ENCODE measurements at regions not wholly inside any gene's neighbourhood (a gene's known extent, or its start where the extent isn't known, plus 50 kb on each side); places are given as distances from the start of the nearest gene placed in this dataset.

DNA sequence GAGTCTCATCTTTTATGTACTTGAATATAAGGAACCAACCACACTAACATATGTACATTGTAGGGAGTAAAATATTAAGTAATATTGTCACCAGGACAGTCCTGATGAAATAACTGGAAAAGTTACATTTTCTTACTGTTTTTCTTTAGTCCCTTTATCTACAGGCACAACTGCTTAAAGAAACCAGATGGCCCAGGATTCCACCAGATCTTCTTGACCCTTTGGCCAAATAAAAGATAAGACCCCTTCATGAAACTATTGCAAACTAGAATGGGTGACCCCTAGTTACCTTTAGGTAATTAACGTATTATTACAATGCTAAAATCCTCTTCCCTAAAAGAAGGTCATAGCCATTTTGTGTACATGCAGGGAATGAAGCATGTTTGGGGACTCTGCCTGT lies 106.3 kb upstream of the FTMT start:
- in situ Hi-C loops (cut with MboI; ENCODE audit: low sequenced_read_pairs) = no loop called here

More for the DNA sequence above, 106.3 kb upstream of the FTMT start:
- H3K4ac ChIP-seq (ENCODE audit: low read depth, low read length) = no peak overlapping the region
- no peak overlapping the region for H2AK5ac ChIP-seq (ENCODE audit: low read depth, low read length)
- no peak overlapping the region for H4K5ac ChIP-seq (ENCODE audit: low read depth, low read length)
- H4K8ac ChIP-seq (ENCODE audit: low read depth in 2 of 2, low read length in 2 of 2) = no peak overlapping the region
- H3K23ac ChIP-seq (ENCODE audit: low read depth, low read length) = no peak overlapping the region
- no peak overlapping the region for H2AK9ac ChIP-seq (replicated peaks; ENCODE audit: low read depth, low read length, poor library complexity)
- no peak overlapping the region for H2BK15ac ChIP-seq (ENCODE audit: low read depth, low read length)
- no peaks in the 10 kb centered on the region for H4K20me1 ChIP-seq (ENCODE audit: insufficient read depth, low read length)
- no peaks in the 10 kb centered on the region for H3K4me1 ChIP-seq (ENCODE audit: control insufficient read depth, insufficient read depth, low read length)
- no peaks in the 10 kb centered on the region for H3K9me1 ChIP-seq (ENCODE audit: insufficient read depth, low read length)
- H2AFZ ChIP-seq (replicated peaks; ENCODE audit: low read length, poor library complexity) = no peak overlapping the region
- intact Hi-C loops (cut with micrococcal nuclease) = no loop called here
- POLR2A ChIA-PET (ENCODE audit: unreplicated experiment) = no interaction called here
- no peak overlapping the region for H2BK20ac ChIP-seq (ENCODE audit: low read depth, low read length)
- no peak overlapping the region for H3K27ac ChIP-seq (ENCODE audit: insufficient read depth, low read length)
- CTCF ChIA-PET = no interaction called here
- H2BK5ac ChIP-seq (ENCODE audit: low read depth, low read length, poor library complexity, severe bottlenecking) = no peak overlapping the region
- H3K9me3 ChIP-seq (ENCODE audit: control insufficient read depth, insufficient read depth, low read length) = no peaks in the 10 kb centered on the region
- H3K56ac ChIP-seq (ENCODE audit: extremely low read depth, insufficient read depth, low read length) = no peak overlapping the region
- H3K9ac ChIP-seq (ENCODE audit: low read depth, low read length) = no peak overlapping the region
- H3K36me3 ChIP-seq (ENCODE audit: control insufficient read depth, insufficient read depth, low read length) = no peaks in the 10 kb centered on the region
- no peak overlapping the region for H3K14ac ChIP-seq (replicated peaks; ENCODE audit: low read depth, low read length)
- no CpG with 5 or more reads among the region's 1 CpG for WGBS, 2 experiments (ENCODE audit: extremely low coverage in 2 of 2, insufficient read length in 1 of 2)
- no TSS peak for BruUV-seq (replicated peaks)
- TF ChIP-seq RAD21 (IDR thresholded peaks at IDR 0.05; ENCODE audit: low read length) (no peak), MAFK (IDR thresholded peaks at IDR 0.05; ENCODE audit: low read depth, low read length) (no peak), POLR2A (IDR thresholded peaks at IDR 0.05; ENCODE audit: low read depth, low read length) (no peak), MAZ (IDR thresholded peaks at IDR 0.05; ENCODE audit: borderline replicate concordance, low read depth, low read length) (no peak), FOS (IDR thresholded peaks at IDR 0.05; ENCODE audit: low read depth, low read length) (no peak), RFX5 (IDR thresholded peaks at IDR 0.05; ENCODE audit: low read depth, low read length) (no peak), MXI1 (IDR thresholded peaks at IDR 0.05; ENCODE audit: borderline replicate concordance, low read depth, low read length) (no peak), BHLHE40 (IDR thresholded peaks at IDR 0.05; ENCODE audit: low read depth, low read length) (no peak), RCOR1 (IDR thresholded peaks at IDR 0.05; ENCODE audit: insufficient replicate concordance, low read length) (no peak), CHD1 (IDR thresholded peaks at IDR 0.05; ENCODE audit: low read depth, low read length) (no peak), NFE2L2 (IDR thresholded peaks at IDR 0.05; ENCODE audit: low read depth, low read length) (no peak), USF2 (IDR thresholded peaks at IDR 0.05; ENCODE audit: low read depth, low read length) (no peak)
- TF ChIP-seq, protein P1, sequence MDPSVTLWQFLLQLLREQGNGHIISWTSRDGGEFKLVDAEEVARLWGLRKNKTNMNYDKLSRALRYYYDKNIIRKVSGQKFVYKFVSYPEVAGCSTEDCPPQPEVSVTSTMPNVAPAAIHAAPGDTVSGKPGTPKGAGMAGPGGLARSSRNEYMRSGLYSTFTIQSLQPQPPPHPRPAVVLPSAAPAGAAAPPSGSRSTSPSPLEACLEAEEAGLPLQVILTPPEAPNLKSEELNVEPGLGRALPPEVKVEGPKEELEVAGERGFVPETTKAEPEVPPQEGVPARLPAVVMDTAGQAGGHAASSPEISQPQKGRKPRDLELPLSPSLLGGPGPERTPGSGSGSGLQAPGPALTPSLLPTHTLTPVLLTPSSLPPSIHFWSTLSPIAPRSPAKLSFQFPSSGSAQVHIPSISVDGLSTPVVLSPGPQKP (IDR thresholded peaks at IDR 0.05; ENCODE audit: borderline replicate concordance, low read depth, low read length) = no peak
- TF ChIP-seq, protein P2, sequence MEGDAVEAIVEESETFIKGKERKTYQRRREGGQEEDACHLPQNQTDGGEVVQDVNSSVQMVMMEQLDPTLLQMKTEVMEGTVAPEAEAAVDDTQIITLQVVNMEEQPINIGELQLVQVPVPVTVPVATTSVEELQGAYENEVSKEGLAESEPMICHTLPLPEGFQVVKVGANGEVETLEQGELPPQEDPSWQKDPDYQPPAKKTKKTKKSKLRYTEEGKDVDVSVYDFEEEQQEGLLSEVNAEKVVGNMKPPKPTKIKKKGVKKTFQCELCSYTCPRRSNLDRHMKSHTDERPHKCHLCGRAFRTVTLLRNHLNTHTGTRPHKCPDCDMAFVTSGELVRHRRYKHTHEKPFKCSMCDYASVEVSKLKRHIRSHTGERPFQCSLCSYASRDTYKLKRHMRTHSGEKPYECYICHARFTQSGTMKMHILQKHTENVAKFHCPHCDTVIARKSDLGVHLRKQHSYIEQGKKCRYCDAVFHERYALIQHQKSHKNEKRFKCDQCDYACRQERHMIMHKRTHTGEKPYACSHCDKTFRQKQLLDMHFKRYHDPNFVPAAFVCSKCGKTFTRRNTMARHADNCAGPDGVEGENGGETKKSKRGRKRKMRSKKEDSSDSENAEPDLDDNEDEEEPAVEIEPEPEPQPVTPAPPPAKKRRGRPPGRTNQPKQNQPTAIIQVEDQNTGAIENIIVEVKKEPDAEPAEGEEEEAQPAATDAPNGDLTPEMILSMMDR (conservative IDR thresholded peaks at IDR 0.05; ENCODE audit: low read depth, low read length) = no peak
- no peak for ATAC-seq (ENCODE audit: low read depth)
- H3K18ac ChIP-seq (ENCODE audit: low read depth, low read length) = no peak overlapping the region
- no peaks in the 10 kb centered on the region for H3K27me3 ChIP-seq (ENCODE audit: control insufficient read depth, insufficient read depth, low read length)
- no peak overlapping the region for H4K91ac ChIP-seq (ENCODE audit: insufficient read depth, low read depth, low read length)
- H3K4me3 ChIP-seq (ENCODE audit: insufficient read depth, low read depth, low read length) = no peak overlapping the region
- H3K4me2 ChIP-seq (ENCODE audit: low read depth, low read length) = no peak overlapping the region
- H2BK120ac ChIP-seq (ENCODE audit: low read depth, low read length) = no peak overlapping the region
- DNase-seq = no peak
- H3K79me1 ChIP-seq (ENCODE audit: low read depth in 1 of 2, low read length in 2 of 2) = no peaks in the 10 kb centered on the region
- dilution Hi-C loops (cut with HindIII; ENCODE audit: low sequenced_read_pairs, unreplicated experiment) = no loop called here

All from IMR-90 (cell line).